KMS-11 (cell line): ENCODE measurements at regions not wholly inside any gene's neighbourhood (a gene's known extent, or its start where the extent isn't known, plus 50 kb on each side); places are given as distances from the start of the nearest gene placed in this dataset.
"Not testable (repeated sequence)": the region's sequence is repeated elsewhere in the genome, so short reads cannot be mapped to it uniquely, and the experiment has no call there.

ENCODE experiments used
- H2AFZ ChIP-seq: fragments of 200-600 bp; sonication (generic); 2 replicates; pipeline ENCODE4 v1.6.1; 2016; ENCODE audit warnings: antibody characterized with exemption, mixed run types, low read depth
- H3K27ac ChIP-seq: fragments of 200-600 bp; sonication (generic); 2 replicates; pipeline ENCODE4 v1.6.1; 2016; ENCODE audit warnings: mild to moderate bottlenecking, mixed run types
- H3K27me3 ChIP-seq: fragments of 200-600 bp; sonication (generic); 2 replicates; pipeline ENCODE4 v1.6.1; 2017; ENCODE audit warnings: mild to moderate bottlenecking, low read depth, mixed run types, moderate library complexity; ENCODE audit not compliant: insufficient read depth
- H3K36me3 ChIP-seq: fragments of 200-600 bp; sonication (generic); 2 replicates; pipeline ENCODE4 v1.6.1; 2017; ENCODE audit warnings: mild to moderate bottlenecking, mixed run types; ENCODE audit not compliant: insufficient read depth
- H3K4me1 ChIP-seq: fragments of 200-600 bp; sonication (generic); 2 replicates; pipeline ENCODE4 v1.6.1; 2016; ENCODE audit warnings: mild to moderate bottlenecking, low read depth, mixed run types; ENCODE audit not compliant: poor library complexity, severe bottlenecking
- H3K4me2 ChIP-seq: fragments of 200-600 bp; sonication (generic); 2 replicates; pipeline ENCODE4 v1.7.0; 2016; ENCODE audit warnings: mild to moderate bottlenecking, mixed run types
- H3K4me3 ChIP-seq: fragments of 200-600 bp; sonication (generic); IDR thresholded peaks from 2 replicates; pipeline ENCODE4 v1.6.1; 2017; ENCODE audit warnings: low read depth, low read length, mixed read lengths; ENCODE audit not compliant: insufficient read depth
- H3K79me2 ChIP-seq: fragments of 200-600 bp; sonication (generic); 2 replicates; pipeline ENCODE4 v1.6.1; 2016; ENCODE audit warnings: low read depth, mixed run types; ENCODE audit not compliant: insufficient read depth
- H3K9ac ChIP-seq: fragments of 200-600 bp; sonication (generic); 2 replicates; pipeline ENCODE4 v1.6.1; 2016; ENCODE audit warnings: mild to moderate bottlenecking, mixed run types
- H4K20me1 ChIP-seq: fragments of 200-600 bp; sonication (generic); 2 replicates; pipeline ENCODE4 v1.6.1; 2016; ENCODE audit warnings: mild to moderate bottlenecking, mixed run types; ENCODE audit not compliant: insufficient read depth
- CTCF ChIP-seq: fragments of 200-600 bp; sonication (generic); conservative IDR thresholded peaks from 2 replicates; pipeline ENCODE4 v1.6.1; 2017; ENCODE audit warnings: low read depth, mild to moderate bottlenecking, antibody characterized with exemption, low read length, moderate library complexity, mixed read lengths

DNA sequence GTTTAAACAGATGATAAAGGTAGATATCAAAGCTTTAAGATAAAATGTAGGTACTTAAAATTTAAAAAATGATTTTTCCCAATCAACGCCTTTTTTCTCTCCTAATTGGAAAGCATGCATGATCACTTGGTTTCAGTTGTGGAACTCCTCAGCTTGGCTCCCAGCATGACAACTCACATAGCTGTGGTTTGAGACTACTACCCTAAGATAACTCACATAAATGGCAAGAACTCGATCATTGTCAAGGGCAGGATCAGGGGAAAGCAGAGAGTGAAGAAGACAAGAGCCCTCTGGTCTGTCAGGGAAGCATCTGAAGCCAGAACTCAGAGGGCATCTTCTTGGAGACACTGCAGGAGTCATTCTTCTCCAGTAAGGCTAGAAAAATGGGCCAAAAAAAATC is 516.7 kb downstream of the NTRK3 start:
- H3K79me2 ChIP-seq, result no peaks in the 10 kb centered on the region
- no peak for TF ChIP-seq CTCF
- H3K36me3 ChIP-seq, result no peaks in the 10 kb centered on the region
- H3K4me2 ChIP-seq, result no peak overlapping the region
- no peak overlapping the region for H3K27ac ChIP-seq
- H3K27me3 ChIP-seq, result no peaks in the 10 kb centered on the region
- H2AFZ ChIP-seq, result no peak overlapping the region
- no peak overlapping the region for H3K9ac ChIP-seq
- no peaks in the 10 kb centered on the region for H4K20me1 ChIP-seq
- H3K4me1 ChIP-seq, result no peaks in the 10 kb centered on the region
- H3K4me3 ChIP-seq, result no peak overlapping the region

- Histone ChIP-seq H3K27ac (no peak overlapping the region), H3K4me2 (no peak overlapping the region)
Measured at GRCh38 chr15:87739081-87739480, 517.5 kb downstream of the NTRK3 start.

GRCh38 chr15:87737460-87737859 is 519.1 kb downstream of the NTRK3 start:
- not testable (repeated sequence) for H3K4me2 ChIP-seq, H3K4me1 ChIP-seq, H3K27ac ChIP-seq, H3K79me2 ChIP-seq, H4K20me1 ChIP-seq, H3K4me3 ChIP-seq, H2AFZ ChIP-seq, H3K27me3 ChIP-seq, H3K9ac ChIP-seq, H3K36me3 ChIP-seq

More at GRCh38 chr15:87739081-87739480, 517.5 kb downstream of the NTRK3 start:
- H3K4me3 ChIP-seq, result no peak overlapping the region
- TF ChIP-seq CTCF, result no peak
- no peaks in the 10 kb centered on the region for H3K36me3 ChIP-seq
- H3K79me2 ChIP-seq, result no peaks in the 10 kb centered on the region
- no peaks in the 10 kb centered on the region for H3K27me3 ChIP-seq
- no peaks in the 10 kb centered on the region for H3K4me1 ChIP-seq
- H4K20me1 ChIP-seq, result no peaks in the 10 kb centered on the region
- no peak overlapping the region for H3K9ac ChIP-seq
- no peak overlapping the region for H2AFZ ChIP-seq

DNA sequence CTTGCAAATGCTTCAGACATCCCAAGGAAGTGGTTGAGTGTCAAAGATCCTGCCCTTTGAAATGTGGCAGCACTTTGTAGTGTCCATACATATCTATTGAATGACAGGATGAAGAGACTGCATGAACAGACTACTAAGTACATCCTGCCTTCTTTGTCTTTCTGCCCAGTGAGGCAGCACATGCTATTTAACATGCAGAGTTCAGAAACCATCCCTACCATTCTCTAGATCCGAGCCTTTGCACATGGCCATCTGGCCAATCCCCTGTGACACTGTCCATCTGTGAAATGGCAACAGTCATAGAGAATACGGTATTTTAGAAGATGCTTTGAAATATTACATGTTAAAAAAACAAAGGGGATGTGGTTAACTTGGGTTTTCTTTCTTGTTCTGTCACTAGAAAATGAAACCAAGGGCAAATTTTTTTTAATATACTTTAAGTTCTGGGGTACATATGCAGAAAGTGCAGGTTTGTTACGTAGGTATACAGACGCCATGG is 519.6 kb downstream of the NTRK3 start:
- Histone ChIP-seq H3K4me3 (no peak overlapping the region), H3K27ac (no peak overlapping the region), H4K20me1 (no peaks in the 10 kb centered on the region), H3K36me3 (no peaks in the 10 kb centered on the region), H3K4me1 (no peaks in the 10 kb centered on the region), H3K79me2 (no peaks in the 10 kb centered on the region), H2AFZ (no peak overlapping the region), H3K27me3 (no peaks in the 10 kb centered on the region), H3K4me2 (no peak overlapping the region), H3K9ac (no peak overlapping the region)
- no peak for TF ChIP-seq CTCF

DNA sequence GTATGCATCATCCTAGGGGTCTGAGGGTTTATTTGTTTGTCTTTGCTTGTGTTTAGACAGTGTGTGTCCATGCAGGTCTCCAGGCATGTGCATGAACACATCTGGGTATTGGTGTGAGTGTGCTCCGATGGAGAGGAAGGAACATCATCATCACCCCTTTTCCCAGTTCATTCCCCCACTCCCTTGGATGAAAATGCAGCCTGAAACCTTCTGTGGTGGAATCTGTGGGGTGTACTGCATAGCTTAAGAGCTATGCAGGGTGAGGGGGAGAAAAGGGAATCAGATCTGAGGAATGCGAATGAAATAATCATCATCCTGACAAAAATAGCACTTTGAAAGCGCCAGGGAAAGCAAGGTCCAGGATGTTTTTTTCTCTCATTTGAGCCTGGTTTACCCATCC is 520.1 kb downstream of the NTRK3 start:
- Histone ChIP-seq H3K4me2 (no peak overlapping the region), H2AFZ (no peak overlapping the region)
- no peak for TF ChIP-seq CTCF

More for the DNA sequence above, 520.1 kb downstream of the NTRK3 start:
- Histone ChIP-seq H3K4me3 (no peak overlapping the region), H3K27ac (no peak overlapping the region), H3K4me1 (no peaks in the 10 kb centered on the region), H3K79me2 (no peaks in the 10 kb centered on the region), H3K27me3 (no peaks in the 10 kb centered on the region), H3K9ac (no peak overlapping the region), H4K20me1 (no peaks in the 10 kb centered on the region), H3K36me3 (no peaks in the 10 kb centered on the region)
